IMR-90 (cell line): ENCODE measurements at regions not wholly inside any gene's neighbourhood (a gene's known extent, or its start where the extent isn't known, plus 50 kb on each side); places are given as distances from the start of the nearest gene placed in this dataset.

Experiments
- ATAC-seq: fragments of 200-7000 bp; cut with Tn5 transposase; 2 replicates; pipeline ENCODE4 v1.9.1; 2020; ENCODE audit warnings: low read depth, mild to moderate bottlenecking, moderate library complexity
- BruUV-seq: library from RNA; stranded (reverse); fragments of 400-500 nt; replicated peaks from 2 replicates; lab custom pipeline; 2021; lab: Mats Ljungman, UMichigan
- CTCF ChIA-PET: fragments of 300-600 bp; formaldehyde crosslinking; extraction: SDS; loops from one replicate; lab custom pipeline; 2021; ENCODE audit warnings: antibody characterized with exemption; lab: Yijun Ruan, JAX
- POLR2A ChIA-PET: fragments of 300-600 bp; sonication (Branson Sonifier 250); formaldehyde crosslinking; loops from one replicate; lab custom pipeline; 2022; ENCODE audit warnings: antibody characterized with exemption; ENCODE audit not compliant: unreplicated experiment; lab: Charles Lee
- DNase-seq: peaks from one replicate; pipeline ENCODE4 v3.0.0; 2013
- H2AFZ ChIP-seq: replicated peaks from 2 replicates; pipeline ENCODE3; 2013; ENCODE audit warnings: low read length, mild to moderate bottlenecking; ENCODE audit not compliant: poor library complexity
- H2AK5ac ChIP-seq: 2 replicates; pipeline ENCODE4 v1.6.1; 2013; ENCODE audit warnings: low read depth, low read length, inconsistent platforms
- H2AK9ac ChIP-seq: replicated peaks from 2 replicates; pipeline ENCODE3; 2013; ENCODE audit warnings: mild to moderate bottlenecking, low read depth, low read length, moderate library complexity; ENCODE audit not compliant: poor library complexity
- H2BK120ac ChIP-seq: 2 replicates; pipeline ENCODE4 v1.6.1; 2013; ENCODE audit warnings: low read depth, low read length, inconsistent platforms
- H2BK15ac ChIP-seq: 3 replicates; pipeline ENCODE4 v1.6.1; 2013; ENCODE audit warnings: low read depth, low read length, inconsistent platforms
- H2BK20ac ChIP-seq: 2 replicates; pipeline ENCODE4 v1.6.1; 2013; ENCODE audit warnings: low read depth, mild to moderate bottlenecking, inconsistent platforms, low read length, moderate library complexity
- H2BK5ac ChIP-seq: 2 replicates; pipeline ENCODE4 v1.6.1; 2013; ENCODE audit warnings: mild to moderate bottlenecking, low read depth, low read length, inconsistent platforms; ENCODE audit not compliant: poor library complexity, severe bottlenecking
- H3K14ac ChIP-seq: replicated peaks from 2 replicates; pipeline ENCODE4 v1.6.1; 2013; ENCODE audit warnings: low read depth, low read length, inconsistent platforms
- H3K18ac ChIP-seq: 2 replicates; pipeline ENCODE4 v1.6.1; 2013; ENCODE audit warnings: low read depth, low read length, control low read depth
- H3K23ac ChIP-seq: 2 replicates; pipeline ENCODE4 v1.6.1; 2013; ENCODE audit warnings: low read depth, low read length, inconsistent platforms
- H3K27ac ChIP-seq: 2 replicates; pipeline ENCODE4 v1.5.1; 2013; ENCODE audit warnings: mild to moderate bottlenecking, control low read depth, low read length; ENCODE audit not compliant: insufficient read depth
- H3K27me3 ChIP-seq: 2 replicates; pipeline ENCODE4 v1.6.1; 2013; ENCODE audit warnings: low read length; ENCODE audit not compliant: control insufficient read depth, insufficient read depth
- H3K36me3 ChIP-seq: 2 replicates; pipeline ENCODE4 v1.6.1; 2013; ENCODE audit warnings: low read length, mixed read lengths; ENCODE audit not compliant: control insufficient read depth, insufficient read depth
- H3K4ac ChIP-seq: 2 replicates; pipeline ENCODE4 v1.6.1; 2013; ENCODE audit warnings: low read depth, low read length, inconsistent platforms
- H3K4me1 ChIP-seq: 2 replicates; pipeline ENCODE4 v1.6.1; 2013; ENCODE audit warnings: low read length, mixed read lengths; ENCODE audit not compliant: control insufficient read depth, insufficient read depth
- H3K4me2 ChIP-seq: 2 replicates; pipeline ENCODE4 v1.6.1; 2013; ENCODE audit warnings: low read depth, mild to moderate bottlenecking, control low read depth, low read length, moderate library complexity
- H3K4me3 ChIP-seq: 2 replicates; pipeline ENCODE4 v1.5.1; 2013; ENCODE audit warnings: low read depth, mild to moderate bottlenecking, control low read depth, low read length, moderate library complexity; ENCODE audit not compliant: insufficient read depth
- H3K56ac ChIP-seq: 2 replicates; pipeline ENCODE4 v1.6.1; 2013; ENCODE audit warnings: low read length, inconsistent platforms; ENCODE audit not compliant: insufficient read depth; ENCODE audit errors: extremely low read depth
- H3K79me1 ChIP-seq, 2 experiments: 2 replicates each; pipeline ENCODE4 v1.6.1; 2013; ENCODE audit warnings: low read length in 2 of 2, inconsistent platforms in 1 of 2, low read depth in 1 of 2
- H3K9ac ChIP-seq: 2 replicates; pipeline ENCODE4 v1.6.1; 2013; ENCODE audit warnings: low read depth, low read length, control low read depth
- H3K9me1 ChIP-seq: 2 replicates; pipeline ENCODE4 v1.6.1; 2013; ENCODE audit warnings: low read length, inconsistent platforms; ENCODE audit not compliant: insufficient read depth
- H3K9me3 ChIP-seq: 2 replicates; pipeline ENCODE4 v1.6.1; 2013; ENCODE audit warnings: low read length; ENCODE audit not compliant: control insufficient read depth, insufficient read depth
- H4K20me1 ChIP-seq: 2 replicates; pipeline ENCODE4 v1.6.1; 2013; ENCODE audit warnings: low read length, inconsistent platforms; ENCODE audit not compliant: insufficient read depth
- H4K5ac ChIP-seq: 2 replicates; pipeline ENCODE4 v1.6.1; 2013; ENCODE audit warnings: mild to moderate bottlenecking, low read depth, low read length, control low read depth
- H4K8ac ChIP-seq, 2 experiments: 2 replicates each; pipeline ENCODE4 v1.6.1; 2013; ENCODE audit warnings: low read depth in 2 of 2, low read length in 2 of 2, control low read depth in 1 of 2, inconsistent platforms in 1 of 2
- H4K91ac ChIP-seq: 2 replicates; pipeline ENCODE4 v1.6.1; 2013; ENCODE audit warnings: low read depth, low read length, inconsistent platforms; ENCODE audit not compliant: insufficient read depth
- BHLHE40 ChIP-seq: fragments of 150-350 bp; IDR thresholded peaks from 2 replicates; pipeline ENCODE4 v1.6.1; 2016; ENCODE audit warnings: mild to moderate bottlenecking, low read depth, low read length
- CEBPB ChIP-seq: IDR thresholded peaks from 2 replicates; pipeline ENCODE4 v1.6.1; 2012; ENCODE audit warnings: low read depth, low read length, improper control_type of control experiment
- FOS ChIP-seq: fragments of 150-350 bp; IDR thresholded peaks from 2 replicates; pipeline ENCODE4 v1.6.1; 2016; ENCODE audit warnings: low read depth, low read length
- MAFK ChIP-seq: IDR thresholded peaks from 2 replicates; pipeline ENCODE4 v1.6.1; 2012; ENCODE audit warnings: low read depth, low read length, improper control_type of control experiment
- MAZ ChIP-seq: IDR thresholded peaks from 2 replicates; pipeline ENCODE4 v1.6.1; 2012; ENCODE audit warnings: low read depth, mild to moderate bottlenecking, low read length, improper control_type of control experiment, moderate library complexity, borderline replicate concordance
- MXI1 ChIP-seq: IDR thresholded peaks from 2 replicates; pipeline ENCODE4 v1.6.1; 2012; ENCODE audit warnings: low read depth, mild to moderate bottlenecking, low read length, moderate library complexity, borderline replicate concordance
- POLR2A ChIP-seq: IDR thresholded peaks from 2 replicates; pipeline ENCODE4 v1.6.1; 2012; ENCODE audit warnings: mild to moderate bottlenecking, low read depth, low read length
- RCOR1 ChIP-seq: IDR thresholded peaks from 2 replicates; pipeline ENCODE4 v1.6.1; 2012; ENCODE audit warnings: mild to moderate bottlenecking, low read length, improper control_type of control experiment; ENCODE audit not compliant: insufficient replicate concordance
- RFX5 ChIP-seq: IDR thresholded peaks from 2 replicates; pipeline ENCODE4 v1.8.0; 2012; ENCODE audit warnings: low read depth, mild to moderate bottlenecking, low read length, moderate library complexity
- WGBS, 2 experiments: methylation state at CpG; one replicate each; pipeline versions ENCODE4 v1.1.5 to v1.1.7; 2013; ENCODE audit warnings: missing lambda C conversion rate in 2 of 2; ENCODE audit not compliant: insufficient read length in 1 of 2; ENCODE audit errors: extremely low coverage in 2 of 2; 5-methylcytosine and 5-hydroxymethylcytosine counted together
- dilution Hi-C: fragments of 300-500 bp; cut with HindIII; formaldehyde crosslinking; loops from one replicate; pipeline ENCODE4 v1.14.3; 2018; ENCODE audit warnings: low sequenced_read_pairs; ENCODE audit not compliant: unreplicated experiment
- in situ Hi-C: fragments of 300-500 bp; cut with MboI; formaldehyde crosslinking; loops from 3 replicates; pipeline ENCODE4 v1.14.3; 2019; ENCODE audit warnings: low sequenced_read_pairs, inconsistent platforms, mixed read lengths
- intact Hi-C: fragments of 100-400 bp; cut with micrococcal nuclease; formaldehyde crosslinking; loops from 2 replicates; pipeline ENCODE4 v1.10.0; 2022
- TF ChIP-seq, protein P1 (sequence below): fragments of 150-350 bp; IDR thresholded peaks from 2 replicates; pipeline ENCODE4 v1.6.1; 2016; ENCODE audit warnings: low read depth, mild to moderate bottlenecking, low read length, moderate library complexity, borderline replicate concordance
- TF ChIP-seq, protein P2 (sequence below): fragments of 150-350 bp; IDR thresholded peaks from 2 replicates; pipeline ENCODE4 v1.6.1; 2017; ENCODE audit warnings: mild to moderate bottlenecking, antibody characterized with exemption, low read length, low read depth
- TF ChIP-seq, protein P3 (sequence below): conservative IDR thresholded peaks from 2 replicates; pipeline ENCODE4 v1.5.1; 2012; ENCODE audit warnings: mild to moderate bottlenecking, low read depth, low read length, improper control_type of control experiment

DNA sequence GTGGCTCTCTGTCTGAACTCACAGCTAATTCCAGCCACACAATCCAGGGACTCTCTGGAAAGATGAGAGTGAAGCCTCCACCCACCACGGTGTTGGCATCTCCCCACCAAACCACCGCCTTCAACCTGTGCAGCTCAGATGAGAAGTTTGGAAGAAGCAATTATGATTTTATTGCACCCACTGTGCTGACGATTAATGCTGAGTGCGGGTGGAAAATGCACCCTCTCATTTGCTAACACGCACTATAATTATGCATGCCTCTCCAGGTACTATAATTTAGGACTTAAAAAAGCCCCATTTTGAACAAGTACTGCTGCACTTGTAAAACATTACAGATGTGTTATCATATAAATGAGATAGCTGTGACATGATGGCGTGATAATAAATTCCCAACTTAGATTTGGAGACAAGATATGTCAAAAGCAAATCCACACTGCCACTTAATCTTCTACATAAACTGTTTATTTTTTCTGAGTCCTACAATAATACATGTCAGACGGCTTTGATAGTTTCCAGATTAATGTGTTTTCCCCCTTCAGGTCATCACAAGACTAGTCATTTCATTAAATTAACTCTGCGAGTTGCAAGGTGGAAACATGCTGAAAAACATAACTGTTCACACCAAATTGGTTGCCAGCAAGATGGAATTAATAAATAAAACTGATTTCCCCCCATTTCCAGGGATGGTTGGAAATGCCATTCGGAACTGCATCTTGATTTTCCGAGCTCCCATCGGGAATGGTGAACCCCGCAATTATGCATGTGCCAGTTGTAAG is 466.5 kb upstream of the MAF start:
- no peak overlapping the region for H3K14ac ChIP-seq
- H3K27me3 ChIP-seq: no peaks in the 10 kb centered on the region
- H3K36me3 ChIP-seq: no peaks in the 10 kb centered on the region
- no peak overlapping the region for H3K23ac ChIP-seq
- no peaks in the 10 kb centered on the region for H3K4me1 ChIP-seq
- H2BK20ac ChIP-seq: no peak overlapping the region
- in situ Hi-C loops (no loop called here), intact Hi-C loops (no loop called here), dilution Hi-C loops (no loop called here)
- TF ChIP-seq RFX5 (no peak), MAZ (no peak), FOS (no peak), POLR2A (no peak), RCOR1 (no peak), CEBPB (no peak), MXI1 (no peak), MAFK (no peak), BHLHE40 (no peak)
- TF ChIP-seq, protein P1, sequence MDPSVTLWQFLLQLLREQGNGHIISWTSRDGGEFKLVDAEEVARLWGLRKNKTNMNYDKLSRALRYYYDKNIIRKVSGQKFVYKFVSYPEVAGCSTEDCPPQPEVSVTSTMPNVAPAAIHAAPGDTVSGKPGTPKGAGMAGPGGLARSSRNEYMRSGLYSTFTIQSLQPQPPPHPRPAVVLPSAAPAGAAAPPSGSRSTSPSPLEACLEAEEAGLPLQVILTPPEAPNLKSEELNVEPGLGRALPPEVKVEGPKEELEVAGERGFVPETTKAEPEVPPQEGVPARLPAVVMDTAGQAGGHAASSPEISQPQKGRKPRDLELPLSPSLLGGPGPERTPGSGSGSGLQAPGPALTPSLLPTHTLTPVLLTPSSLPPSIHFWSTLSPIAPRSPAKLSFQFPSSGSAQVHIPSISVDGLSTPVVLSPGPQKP: no peak
- TF ChIP-seq, protein P2, sequence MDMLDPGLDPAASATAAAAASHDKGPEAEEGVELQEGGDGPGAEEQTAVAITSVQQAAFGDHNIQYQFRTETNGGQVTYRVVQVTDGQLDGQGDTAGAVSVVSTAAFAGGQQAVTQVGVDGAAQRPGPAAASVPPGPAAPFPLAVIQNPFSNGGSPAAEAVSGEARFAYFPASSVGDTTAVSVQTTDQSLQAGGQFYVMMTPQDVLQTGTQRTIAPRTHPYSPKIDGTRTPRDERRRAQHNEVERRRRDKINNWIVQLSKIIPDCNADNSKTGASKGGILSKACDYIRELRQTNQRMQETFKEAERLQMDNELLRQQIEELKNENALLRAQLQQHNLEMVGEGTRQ: no peak
- TF ChIP-seq, protein P3, sequence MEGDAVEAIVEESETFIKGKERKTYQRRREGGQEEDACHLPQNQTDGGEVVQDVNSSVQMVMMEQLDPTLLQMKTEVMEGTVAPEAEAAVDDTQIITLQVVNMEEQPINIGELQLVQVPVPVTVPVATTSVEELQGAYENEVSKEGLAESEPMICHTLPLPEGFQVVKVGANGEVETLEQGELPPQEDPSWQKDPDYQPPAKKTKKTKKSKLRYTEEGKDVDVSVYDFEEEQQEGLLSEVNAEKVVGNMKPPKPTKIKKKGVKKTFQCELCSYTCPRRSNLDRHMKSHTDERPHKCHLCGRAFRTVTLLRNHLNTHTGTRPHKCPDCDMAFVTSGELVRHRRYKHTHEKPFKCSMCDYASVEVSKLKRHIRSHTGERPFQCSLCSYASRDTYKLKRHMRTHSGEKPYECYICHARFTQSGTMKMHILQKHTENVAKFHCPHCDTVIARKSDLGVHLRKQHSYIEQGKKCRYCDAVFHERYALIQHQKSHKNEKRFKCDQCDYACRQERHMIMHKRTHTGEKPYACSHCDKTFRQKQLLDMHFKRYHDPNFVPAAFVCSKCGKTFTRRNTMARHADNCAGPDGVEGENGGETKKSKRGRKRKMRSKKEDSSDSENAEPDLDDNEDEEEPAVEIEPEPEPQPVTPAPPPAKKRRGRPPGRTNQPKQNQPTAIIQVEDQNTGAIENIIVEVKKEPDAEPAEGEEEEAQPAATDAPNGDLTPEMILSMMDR: no peak
- no peaks in the 10 kb centered on the region for H4K20me1 ChIP-seq
- H2BK120ac ChIP-seq: no peak overlapping the region
- H3K56ac ChIP-seq: no peak overlapping the region
- WGBS, 2 experiments: 59% methylated on average over 4 of the region's 12 CpGs; no CpG with 5 or more reads in 1 of the 2 experiments
- no peak overlapping the region for H4K5ac ChIP-seq
- H3K9me1 ChIP-seq: no peaks in the 10 kb centered on the region
- H3K79me1 ChIP-seq: no peaks in the 10 kb centered on the region
- H2BK15ac ChIP-seq: no peak overlapping the region
- H4K91ac ChIP-seq: no peak overlapping the region
- POLR2A ChIA-PET: no interaction called here
- H3K27ac ChIP-seq: no peak overlapping the region
- H3K4me2 ChIP-seq: no peak overlapping the region
- H3K9ac ChIP-seq: no peak overlapping the region
- BruUV-seq: no TSS peak
- H2AFZ ChIP-seq: no peak overlapping the region
- H3K4me3 ChIP-seq: no peak overlapping the region
- no peak overlapping the region for H3K4ac ChIP-seq
- CTCF ChIA-PET: interaction anchor here (0.7 kb wide), 1 partner anchor 1933 kb away, joined by 3 read pairs; no protein-coding TSS in a partner anchor
- H4K8ac ChIP-seq: no peak overlapping the region
- H2BK5ac ChIP-seq: no peak overlapping the region
- H3K18ac ChIP-seq: no peak overlapping the region
- H2AK5ac ChIP-seq: no peak overlapping the region
- DNase-seq: no peak
- peaks cover 2% of the 10 kb centered on the region; the same call in 1 of the 2 replicates for H3K9me3 ChIP-seq
- no peak for ATAC-seq
- H2AK9ac ChIP-seq: no peak overlapping the region
